ENCODE measurements at regions not wholly inside any gene's neighbourhood (a gene's known extent, or its start where the extent isn't known, plus 50 kb on each side); places are given as distances from the start of the nearest gene placed in this dataset.

DNA sequence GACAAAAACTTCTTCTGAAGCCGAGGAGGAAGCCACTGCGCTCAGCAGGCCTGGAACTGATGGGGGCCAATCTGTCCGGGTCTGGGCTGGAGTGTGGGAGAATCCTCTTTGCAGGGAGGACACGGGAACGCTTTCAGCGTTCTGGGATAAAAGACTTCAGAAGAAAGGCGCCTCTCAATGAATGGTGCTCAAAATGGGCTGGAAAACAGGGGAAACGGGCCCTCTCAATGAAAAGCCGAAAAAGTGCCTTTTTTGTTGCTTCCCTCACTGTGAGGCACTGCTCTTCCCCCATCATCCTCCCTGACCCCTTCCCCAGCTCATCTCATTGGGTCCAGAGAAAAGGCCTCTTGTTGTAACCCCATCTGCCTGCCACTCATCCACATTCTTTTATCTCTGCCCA lies 119.5 kb upstream of the LRIG1 start (continued):
- TF ChIP-seq ATF3 (IDR thresholded peaks at IDR 0.05) (no peak), JUND (IDR thresholded peaks at IDR 0.05) (no peak)

DNA sequence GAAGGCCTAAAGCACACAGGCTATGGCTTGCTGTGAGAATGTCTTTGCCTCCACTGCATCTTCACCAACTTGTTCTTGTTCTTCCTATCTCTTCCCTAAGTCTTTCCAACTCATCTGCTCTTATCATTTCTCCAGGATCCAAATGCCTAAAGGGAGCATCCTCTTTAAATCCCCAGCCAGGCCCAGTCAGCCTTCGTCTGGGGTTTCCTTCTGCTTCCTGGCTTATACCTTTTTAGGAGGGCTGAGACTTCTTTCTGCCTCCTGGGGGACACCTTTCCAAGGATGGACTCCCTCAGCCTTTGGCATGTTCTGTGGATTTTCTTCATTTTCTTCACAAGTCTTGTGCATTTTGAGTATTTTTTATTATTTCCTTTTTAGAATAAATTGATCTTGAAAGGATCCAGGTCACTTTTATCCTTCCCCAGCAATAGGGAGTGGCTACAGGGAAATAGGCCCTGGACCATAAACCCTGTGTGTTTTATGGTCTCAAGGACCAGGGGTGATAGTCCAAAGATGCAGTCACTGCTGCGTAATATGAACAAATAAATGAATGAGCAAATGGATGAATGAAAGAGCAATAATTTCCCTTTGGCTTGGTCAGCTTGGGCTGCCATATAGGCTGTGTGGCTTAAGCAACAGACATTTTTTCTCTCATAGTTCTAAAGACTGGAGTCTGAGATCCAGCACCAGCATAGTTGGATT lies 122.1 kb upstream of the LRIG1 start:
- TF ChIP-seq EZH2 (IDR thresholded peaks at IDR 0.05), result no peak
- TF ChIP-seq, protein P1, sequence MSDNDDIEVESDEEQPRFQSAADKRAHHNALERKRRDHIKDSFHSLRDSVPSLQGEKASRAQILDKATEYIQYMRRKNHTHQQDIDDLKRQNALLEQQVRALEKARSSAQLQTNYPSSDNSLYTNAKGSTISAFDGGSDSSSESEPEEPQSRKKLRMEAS (IDR thresholded peaks at IDR 0.05), result no peak
- no peak for TF ChIP-seq ZNF274 (IDR thresholded peaks at IDR 0.05; ENCODE audit: low read depth, low read length)
- TF ChIP-seq YY1 (IDR thresholded peaks at IDR 0.05; ENCODE audit: extremely low read depth, insufficient replicate concordance, low read depth, low read length), result no peak
- no peak for TF ChIP-seq JUND (IDR thresholded peaks at IDR 0.05)
- no peak for TF ChIP-seq SP1 (IDR thresholded peaks at IDR 0.05; ENCODE audit: low read depth)
- no peak for TF ChIP-seq EZH2phosphoT487 (IDR thresholded peaks at IDR 0.05; ENCODE audit: borderline replicate concordance)
- no peak for TF ChIP-seq ATF3 (IDR thresholded peaks at IDR 0.05)
- no peaks in the 10 kb centered on the region for H3K36me3 ChIP-seq (ENCODE audit: control insufficient read depth in 1 of 2, insufficient read depth in 2 of 2, low read length in 2 of 2)
- no peaks in the 10 kb centered on the region for H3K27me3 ChIP-seq (ENCODE audit: insufficient read depth, low read length)
- H3K4me1 ChIP-seq (ENCODE audit: control insufficient read depth in 1 of 2, insufficient read depth in 2 of 2, low read length in 2 of 2), result no peaks in the 10 kb centered on the region
- no peaks in the 10 kb centered on the region for H3K9me2 ChIP-seq (ENCODE audit: insufficient read depth)
- no peak overlapping the region for H3K9ac ChIP-seq (ENCODE audit: low read length)
- POLR2A ChIA-PET, result no interaction called here
- no TSS peak for BruUV-seq (replicated peaks)
- no peaks in the 10 kb centered on the region for H3K79me2 ChIP-seq (ENCODE audit: insufficient read depth, low read length)
- H4K20me1 ChIP-seq (ENCODE audit: insufficient read depth), result no peaks in the 10 kb centered on the region
- H3K27ac ChIP-seq (ENCODE audit: low read depth, low read length), result no peak overlapping the region
- CTCF ChIA-PET, result no interaction called here
- ATAC-seq, result no peak
- H3K4me3 ChIP-seq (replicated peaks in 1 of 2; ENCODE audit: low read depth in 1 of 2, low read length in 2 of 2), result no peak overlapping the region
- no peak overlapping the region for H2AFZ ChIP-seq (ENCODE audit: low read depth, low read length, poor library complexity, severe bottlenecking)
- RAD21 ChIA-PET (ENCODE audit: low non-redundant PET in 1 of 2, low total read pairs in 2 of 2, uncharacterized antibody in 2 of 2, unreplicated experiment in 2 of 2), result no interaction called here
- no peaks in the 10 kb centered on the region for H3K9me3 ChIP-seq (ENCODE audit: control insufficient read depth in 1 of 2, insufficient read depth in 1 of 2, low read depth in 1 of 2, low read length in 2 of 2)
- no peak for DNase-seq (ENCODE audit: low read depth, low spot score)
- intact Hi-C loops (cut with micrococcal nuclease), result no loop called here
- no peak overlapping the region for H3K4me2 ChIP-seq (ENCODE audit: low read length)

Data from HCT116 (cell line).